GM12892 (cell line): ENCODE measurements at regions not wholly inside any gene's neighbourhood (a gene's known extent, or its start where the extent isn't known, plus 50 kb on each side); places are given as distances from the start of the nearest gene placed in this dataset.

Experiments
- POLR2A ChIP-seq: IDR thresholded peaks from 2 replicates; pipeline ENCODE4 v1.6.1; 2011; ENCODE audit warnings: low read depth, low read length, control low read depth
- POLR2AphosphoS5 ChIP-seq: IDR thresholded peaks from 2 replicates; pipeline ENCODE4 v1.6.1; 2011; ENCODE audit warnings: low read depth, low read length, control low read depth

GRCh38 chr14:97657609-97658008, 860.4 kb downstream of the VRK1 start:
- TF ChIP-seq POLR2AphosphoS5 (no peak), POLR2A (no peak)
